ENCODE measurements at regions not wholly inside any gene's neighbourhood (a gene's known extent, or its start where the extent isn't known, plus 50 kb on each side); places are given as distances from the start of the nearest gene placed in this dataset.

DNA sequence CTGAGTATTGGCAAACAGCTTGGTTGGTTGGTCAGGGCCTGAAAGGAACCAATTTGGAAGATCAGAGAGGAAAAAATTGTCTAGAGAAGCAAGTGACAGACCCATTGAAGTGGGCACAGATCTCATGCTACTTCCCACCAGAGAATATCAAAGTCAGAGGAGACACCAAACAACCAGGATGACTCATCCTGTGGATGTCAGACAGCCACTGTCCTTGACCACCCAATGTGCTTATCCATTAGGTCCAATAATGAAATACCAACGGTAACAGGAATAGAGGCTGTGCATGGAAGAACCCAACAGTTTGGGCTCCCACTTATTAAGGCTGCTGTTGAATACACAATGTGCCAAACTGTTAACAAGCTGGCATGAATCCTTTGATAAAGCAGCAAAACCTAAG lies 323.1 kb upstream of the ATP11B start:
- ChIA-PET CTCF (no interaction called here), POLR2A (no interaction called here)
- Histone ChIP-seq H3K36me3 (ENCODE audit: control insufficient read depth in 2 of 2, extremely low read depth in 1 of 2, insufficient read depth in 2 of 2, low read length in 2 of 2) (no peaks in the 10 kb centered on the region), H3K9me3 (replicated peaks; ENCODE audit: control insufficient read depth, insufficient read depth, low read length) (no peaks in the 10 kb centered on the region), H3K4me1 (ENCODE audit: control insufficient read depth, extremely low read depth, insufficient read depth, low read length) (no peaks in the 10 kb centered on the region), H3K79me2 (ENCODE audit: control insufficient read depth, insufficient read depth, low read length) (no peaks in the 10 kb centered on the region), H3K9ac (replicated peaks; ENCODE audit: extremely low read depth, insufficient read depth, low read length) (no peak overlapping the region), H3K27me3 (ENCODE audit: control insufficient read depth in 2 of 2, insufficient read depth in 2 of 2, low read length in 2 of 2) (no peaks in the 10 kb centered on the region), H3K4me2 (ENCODE audit: insufficient read depth, low read length) (no peak overlapping the region), H3K27ac (ENCODE audit: insufficient read depth, low read depth, low read length) (no peak overlapping the region), H3K9me1 (replicated peaks; ENCODE audit: control insufficient read depth, extremely low read depth, insufficient read depth, low read length) (no peaks in the 10 kb centered on the region), H3K4me3 (replicated peaks in 1 of 3; ENCODE audit: insufficient read depth in 1 of 3, low read depth in 1 of 3, low read length in 3 of 3) (no peak overlapping the region), H2AFZ (ENCODE audit: low read depth, low read length) (no peak overlapping the region), H4K20me1 (replicated peaks; ENCODE audit: control insufficient read depth, extremely low read depth, insufficient read depth, low read length) (no peaks in the 10 kb centered on the region)
- intact Hi-C loops (cut with micrococcal nuclease) (no loop called here), dilution Hi-C loops (cut with MboI; ENCODE audit: extremely low pct_ligation_motif_present, low sequenced_read_pairs) (no loop called here)
- DNase-seq (ENCODE audit: low read depth, low spot score) (no peak), FAIRE-seq (no peak)
- no TSS peak for BruUV-seq (replicated peaks)
- TF ChIP-seq JUN (IDR thresholded peaks at IDR 0.05; ENCODE audit: borderline replicate concordance, insufficient read depth, insufficient read length, low read depth) (no peak), FOS (IDR thresholded peaks at IDR 0.05; ENCODE audit: borderline replicate concordance, insufficient read depth, low read length) (no peak), CTCF (IDR thresholded peaks at IDR 0.05; ENCODE audit: extremely low read depth in 1 of 2, insufficient read depth in 1 of 2, low read depth in 1 of 2, low read length in 2 of 2) (no peak), POLR2A (IDR thresholded peaks at IDR 0.05; ENCODE audit: low read depth, low read length) (no peak), MYC (IDR thresholded peaks at IDR 0.05; ENCODE audit: low read depth, low read length) (no peak), EZH2 (IDR thresholded peaks at IDR 0.05; ENCODE audit: borderline replicate concordance, low read depth, low read length, severe bottlenecking) (no peak), GATA2 (IDR thresholded peaks at IDR 0.05; ENCODE audit: insufficient read depth, insufficient read length, low read depth, low read length) (no peak), POLR2AphosphoS5 (IDR thresholded peaks at IDR 0.05; ENCODE audit: insufficient read depth, low read depth, low read length) (no peak)
- TF ChIP-seq, protein P1, sequence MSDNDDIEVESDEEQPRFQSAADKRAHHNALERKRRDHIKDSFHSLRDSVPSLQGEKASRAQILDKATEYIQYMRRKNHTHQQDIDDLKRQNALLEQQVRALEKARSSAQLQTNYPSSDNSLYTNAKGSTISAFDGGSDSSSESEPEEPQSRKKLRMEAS (IDR thresholded peaks at IDR 0.05; ENCODE audit: insufficient read depth, insufficient read length): no peak
